ENCODE measurements at regions not wholly inside any gene's neighbourhood (a gene's known extent, or its start where the extent isn't known, plus 50 kb on each side); places are given as distances from the start of the nearest gene placed in this dataset.

DNA sequence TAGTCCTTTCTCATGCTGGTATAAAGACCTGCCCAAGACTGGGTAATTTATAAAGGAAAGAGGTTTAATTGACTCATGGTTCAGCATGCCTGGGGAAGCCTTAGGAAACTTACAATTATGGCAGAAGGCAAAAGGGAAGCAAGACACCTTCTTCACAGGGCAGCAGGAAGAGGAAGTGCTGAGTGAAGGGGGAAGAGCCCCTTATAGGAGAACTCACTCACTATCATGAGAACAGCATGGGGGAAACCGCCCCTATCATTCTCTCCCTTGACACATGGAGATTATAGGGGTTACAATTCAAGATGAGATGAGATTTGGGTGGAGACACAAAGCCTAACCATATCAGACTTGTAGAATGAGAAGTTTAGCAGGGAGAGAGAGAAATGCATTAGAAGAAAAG lies 373.3 kb upstream of the DIAPH2 start:
- TF ChIP-seq, protein P1, sequence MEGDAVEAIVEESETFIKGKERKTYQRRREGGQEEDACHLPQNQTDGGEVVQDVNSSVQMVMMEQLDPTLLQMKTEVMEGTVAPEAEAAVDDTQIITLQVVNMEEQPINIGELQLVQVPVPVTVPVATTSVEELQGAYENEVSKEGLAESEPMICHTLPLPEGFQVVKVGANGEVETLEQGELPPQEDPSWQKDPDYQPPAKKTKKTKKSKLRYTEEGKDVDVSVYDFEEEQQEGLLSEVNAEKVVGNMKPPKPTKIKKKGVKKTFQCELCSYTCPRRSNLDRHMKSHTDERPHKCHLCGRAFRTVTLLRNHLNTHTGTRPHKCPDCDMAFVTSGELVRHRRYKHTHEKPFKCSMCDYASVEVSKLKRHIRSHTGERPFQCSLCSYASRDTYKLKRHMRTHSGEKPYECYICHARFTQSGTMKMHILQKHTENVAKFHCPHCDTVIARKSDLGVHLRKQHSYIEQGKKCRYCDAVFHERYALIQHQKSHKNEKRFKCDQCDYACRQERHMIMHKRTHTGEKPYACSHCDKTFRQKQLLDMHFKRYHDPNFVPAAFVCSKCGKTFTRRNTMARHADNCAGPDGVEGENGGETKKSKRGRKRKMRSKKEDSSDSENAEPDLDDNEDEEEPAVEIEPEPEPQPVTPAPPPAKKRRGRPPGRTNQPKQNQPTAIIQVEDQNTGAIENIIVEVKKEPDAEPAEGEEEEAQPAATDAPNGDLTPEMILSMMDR (conservative IDR thresholded peaks at IDR 0.05): no peak
- H3K27ac ChIP-seq: no peak overlapping the region

DNA sequence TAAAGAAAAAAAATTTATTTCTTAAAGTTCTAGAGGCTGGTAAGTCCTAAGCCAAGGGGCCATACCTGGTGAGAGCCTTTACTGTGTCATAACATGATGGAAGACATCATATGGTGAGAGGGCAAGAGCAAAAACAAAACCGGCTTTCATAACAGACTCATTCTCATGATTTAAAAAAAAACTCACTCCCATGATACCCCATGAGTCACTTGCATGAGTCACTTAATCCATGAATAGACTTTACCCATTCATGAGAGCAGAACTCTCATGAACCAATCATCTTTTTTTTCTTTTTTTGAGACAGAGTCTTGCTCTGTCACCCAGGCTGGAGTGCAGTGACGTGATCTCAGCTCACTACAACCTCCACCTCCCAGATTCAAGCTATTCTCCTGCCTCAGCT lies 369.7 kb upstream of the DIAPH2 start:
- H3K27ac ChIP-seq: no peak overlapping the region
- TF ChIP-seq, protein P1 (conservative IDR thresholded peaks at IDR 0.05): no peak

DNA sequence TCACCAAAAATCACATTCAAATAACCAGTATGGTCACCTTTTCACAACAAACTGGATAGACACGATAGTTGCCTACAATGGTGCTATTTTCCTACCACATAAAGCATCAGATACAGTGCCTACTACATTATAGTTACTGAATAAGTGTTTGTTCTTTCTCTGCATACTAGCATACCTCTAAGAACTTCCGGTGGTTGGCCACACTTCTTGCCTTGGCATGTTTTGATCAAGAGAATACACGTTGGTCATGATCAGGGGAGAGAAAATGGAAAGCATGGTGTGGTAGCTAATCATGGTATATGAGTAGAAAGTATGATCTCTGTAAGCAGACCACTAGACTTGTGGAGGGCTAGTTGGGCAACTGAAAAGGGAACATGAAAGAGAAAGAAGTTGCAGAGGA lies 322.8 kb upstream of the DIAPH2 start:
- H3K27ac ChIP-seq: no peak overlapping the region
- TF ChIP-seq, protein P1 (conservative IDR thresholded peaks at IDR 0.05): no peak

DNA sequence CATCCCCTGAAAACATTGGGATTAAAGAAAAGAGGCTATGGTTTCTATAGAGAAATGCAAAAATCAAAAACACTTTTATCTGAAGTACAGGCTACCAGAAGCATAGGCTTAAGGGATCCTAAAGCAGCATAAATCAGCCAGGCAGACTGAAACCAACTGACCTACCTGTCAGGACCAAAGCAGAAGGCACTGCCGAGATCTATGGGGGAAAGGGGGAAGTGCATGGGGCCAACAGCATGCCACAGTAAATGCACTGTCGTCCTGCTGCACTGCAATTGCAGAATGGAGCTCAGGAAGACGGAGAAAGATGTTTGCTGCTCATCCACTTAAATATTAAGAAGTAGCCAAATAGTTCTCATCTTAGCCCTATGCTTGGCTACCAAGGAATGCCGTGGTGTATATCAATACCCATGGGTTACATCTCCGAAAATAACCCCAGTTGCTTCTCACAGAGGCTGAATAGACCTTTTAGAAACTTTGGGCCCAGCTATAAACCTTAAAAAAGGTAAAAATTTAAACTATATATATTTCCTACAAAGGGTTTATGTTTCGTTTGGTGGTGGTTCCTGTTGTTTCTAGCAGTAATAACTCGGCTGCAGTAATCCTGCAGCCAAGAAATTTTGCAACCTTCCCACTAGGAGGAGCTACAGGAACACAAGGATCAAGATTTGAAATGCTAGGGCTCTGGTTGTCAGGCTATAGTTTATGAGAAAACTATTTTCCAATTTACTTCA lies 312.2 kb upstream of the DIAPH2 start:
- no peak overlapping the region for H3K27ac ChIP-seq
- TF ChIP-seq, protein P1 (conservative IDR thresholded peaks at IDR 0.05): peak; percentile 74

DNA sequence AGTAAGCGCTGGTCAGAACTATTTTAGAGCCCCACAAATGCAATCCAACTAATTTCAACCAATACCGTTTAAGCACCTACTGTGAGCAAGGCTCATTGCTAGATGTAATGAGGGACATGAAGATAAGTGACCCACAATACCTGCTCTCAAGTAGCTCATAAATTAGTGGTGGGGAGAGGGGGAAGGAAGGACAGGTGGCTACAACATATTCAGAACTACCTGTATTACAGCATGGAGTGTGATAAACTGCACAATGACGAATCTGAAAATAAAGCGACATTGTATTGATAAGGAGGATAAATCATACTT lies 311.6 kb upstream of the DIAPH2 start:
- TF ChIP-seq, protein P1 (conservative IDR thresholded peaks at IDR 0.05): peak; percentile 33
- H3K27ac ChIP-seq: no peak overlapping the region

DNA sequence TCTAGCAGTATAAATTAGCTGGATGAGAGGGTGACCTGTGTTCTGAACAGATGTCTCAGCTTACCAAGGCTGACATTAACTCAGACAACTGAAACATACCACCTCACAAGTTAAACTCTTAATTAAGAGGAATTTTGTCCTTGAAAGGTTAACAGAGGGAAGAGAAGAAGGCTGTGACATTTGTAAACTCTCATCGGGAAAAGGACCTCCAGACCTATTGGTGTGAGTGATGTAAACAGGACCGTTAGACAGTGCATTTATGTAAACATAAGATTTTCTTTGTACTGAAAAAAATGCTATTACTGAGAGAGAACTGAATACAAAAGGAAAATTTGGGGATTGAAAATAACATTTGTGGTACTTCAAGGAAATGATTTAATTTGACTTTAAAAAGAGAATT lies 308.4 kb upstream of the DIAPH2 start:
- TF ChIP-seq, protein P1 (conservative IDR thresholded peaks at IDR 0.05): no peak
- H3K27ac ChIP-seq: no peak overlapping the region

DNA sequence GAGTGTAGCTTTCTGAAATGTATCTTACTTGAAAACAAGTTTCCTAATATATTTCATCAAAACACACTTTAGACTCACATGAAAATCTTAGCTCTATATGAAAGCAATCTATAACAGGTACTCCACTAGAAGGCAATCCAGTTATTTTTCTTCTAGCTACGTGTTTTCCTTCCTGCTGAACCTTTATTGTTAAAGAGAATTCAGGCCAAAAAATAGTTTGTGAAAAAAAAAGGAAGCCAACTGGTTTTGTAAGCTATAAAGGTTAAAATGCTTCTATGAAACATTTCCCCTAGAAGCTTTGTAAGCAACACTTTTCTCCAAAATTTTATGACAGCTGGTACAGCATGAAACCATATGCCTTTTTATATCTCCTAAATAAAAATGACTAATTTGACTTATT lies 304.7 kb upstream of the DIAPH2 start:
- TF ChIP-seq, protein P1 (conservative IDR thresholded peaks at IDR 0.05): no peak

More for the DNA sequence above, 304.7 kb upstream of the DIAPH2 start:
- H3K27ac ChIP-seq: peak overlapping the region; percentile 53

Data from VCaP (cell line).